T-helper 9 cell (primary cell): ENCODE measurements at regions not wholly inside any gene's neighbourhood (a gene's known extent, or its start where the extent isn't known, plus 50 kb on each side); places are given as distances from the start of the nearest gene placed in this dataset.

Experiments used
- DNase-seq: peaks from one replicate; pipeline ENCODE4 v3.0.0-alpha.2; 2020

DNA sequence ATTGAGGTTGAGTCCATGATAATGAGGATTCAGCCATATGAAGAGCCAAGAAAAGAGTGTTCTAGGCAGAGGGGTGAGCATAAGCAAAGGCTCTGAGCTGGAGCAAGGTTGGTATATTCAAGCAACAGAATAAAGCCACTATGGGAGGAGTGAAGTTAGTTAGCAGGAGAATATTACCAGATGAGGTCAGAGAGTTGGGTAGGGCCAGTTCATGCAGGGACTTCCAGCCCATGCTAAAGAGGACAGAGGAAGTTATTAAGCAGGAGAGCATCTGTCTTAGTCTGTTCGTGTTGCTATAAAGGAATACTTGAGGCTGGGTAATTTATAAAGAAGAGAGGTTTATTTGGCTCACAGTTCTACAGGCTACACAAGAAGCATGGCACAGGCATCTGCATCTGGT lies 57.1 kb upstream of the ATG10 start:
- no peak for DNase-seq

DNA sequence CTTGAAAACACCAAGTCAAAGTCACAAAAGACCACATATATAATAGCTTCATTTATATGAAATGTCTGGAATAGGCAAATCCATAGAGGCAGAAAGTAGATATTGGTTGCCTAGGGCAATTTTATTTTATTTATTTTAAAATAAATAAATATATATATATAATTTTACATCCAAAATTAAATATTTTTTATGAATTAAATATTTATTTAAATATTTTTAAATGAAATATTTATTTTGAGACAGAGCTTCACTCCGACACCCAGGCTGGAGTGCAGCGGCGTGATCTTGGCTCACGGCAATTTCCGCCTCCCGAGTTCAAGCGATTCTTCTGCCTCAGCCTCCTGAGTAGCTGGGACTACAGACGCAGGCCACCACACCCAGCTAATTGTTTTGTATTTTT lies 58.9 kb upstream of the ATG10 start:
- DNase-seq: no peak

DNA sequence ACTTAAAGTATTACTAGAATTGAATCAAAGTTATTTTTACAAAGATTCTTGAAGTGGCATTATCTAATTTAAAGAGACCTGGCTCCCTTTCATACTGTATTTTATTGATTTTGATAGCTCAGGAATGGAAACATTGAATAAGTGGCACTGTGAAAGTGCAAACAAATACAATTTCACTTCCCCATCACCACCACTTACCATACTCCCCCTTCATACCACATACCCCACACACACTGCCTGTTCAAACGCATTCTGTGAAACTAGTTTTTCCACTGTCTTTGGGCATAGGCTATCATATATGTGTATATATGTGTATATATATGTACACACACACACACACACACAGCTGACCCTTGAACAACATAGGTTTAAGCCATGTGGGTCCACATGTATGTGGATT lies 62.1 kb upstream of the ATG10 start:
- DNase-seq: no peak

DNA sequence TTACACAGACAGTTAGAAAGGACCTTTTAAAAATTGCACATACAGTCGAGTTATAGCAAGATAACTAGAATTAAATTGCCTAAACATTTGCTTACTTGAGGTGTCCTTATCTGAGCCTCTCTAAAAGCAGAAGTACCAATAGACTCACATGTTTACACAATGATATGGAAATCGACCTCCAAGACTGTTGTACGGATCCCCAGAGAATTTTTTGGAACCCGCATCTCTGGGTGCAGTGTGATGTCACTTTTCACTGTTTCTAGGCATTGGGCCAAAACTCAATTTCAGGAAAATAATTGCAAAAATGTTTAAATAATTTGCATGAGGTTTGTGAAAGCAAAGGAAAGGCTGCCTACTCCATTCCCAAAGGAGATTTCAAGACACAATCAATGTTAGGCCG lies 63.1 kb upstream of the ATG10 start:
- DNase-seq: no peak

DNA sequence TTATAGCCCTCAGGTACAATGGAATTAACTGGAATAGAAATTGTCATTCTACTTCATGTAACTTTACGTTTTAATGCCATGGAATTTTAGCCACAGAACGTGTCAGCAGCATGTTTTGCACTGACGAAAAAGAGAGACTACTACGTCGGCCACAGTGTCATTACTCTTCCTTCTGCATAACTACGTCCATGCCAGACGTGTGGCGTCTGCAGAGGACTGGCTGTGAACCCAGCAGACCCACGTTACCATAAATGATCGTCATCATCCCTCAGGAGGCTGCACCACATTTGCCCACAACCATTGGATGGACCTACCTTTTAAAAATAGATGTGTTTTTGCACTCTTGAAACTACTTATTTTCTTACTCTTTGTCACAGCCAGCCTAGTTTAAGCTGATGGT lies 63.8 kb upstream of the ATG10 start:
- DNase-seq: no peak

DNA sequence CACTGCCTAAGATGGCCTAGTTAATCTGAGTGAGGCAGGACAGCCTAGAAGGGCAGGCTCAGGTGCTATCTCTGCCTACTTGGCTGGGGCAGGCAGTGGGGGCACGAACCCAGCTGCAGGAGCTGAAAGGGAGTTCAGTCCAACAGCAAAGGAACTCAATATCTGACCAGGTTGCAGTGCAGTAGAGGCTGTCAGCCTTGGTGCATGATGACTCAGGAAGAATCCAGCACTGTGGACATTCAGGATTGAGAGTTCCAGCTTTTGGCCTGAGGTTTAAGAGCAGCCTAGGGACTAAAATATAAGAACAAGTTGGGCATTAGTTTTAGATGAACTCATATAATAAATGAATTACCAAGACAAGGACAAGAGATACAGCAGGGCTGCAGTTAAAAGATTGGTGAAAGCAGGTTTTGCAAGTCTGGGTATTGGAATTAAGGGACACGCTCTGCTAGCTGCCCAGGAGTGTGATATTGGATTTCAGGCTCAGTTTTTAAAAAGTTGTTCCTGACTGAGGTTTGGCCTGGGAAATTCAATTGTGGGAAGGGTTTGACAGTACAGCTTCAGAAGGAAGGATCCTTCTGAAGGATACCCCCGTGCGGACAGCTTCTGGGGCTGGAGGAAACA lies 64.7 kb upstream of the ATG10 start:
- DNase-seq: no peak

DNA sequence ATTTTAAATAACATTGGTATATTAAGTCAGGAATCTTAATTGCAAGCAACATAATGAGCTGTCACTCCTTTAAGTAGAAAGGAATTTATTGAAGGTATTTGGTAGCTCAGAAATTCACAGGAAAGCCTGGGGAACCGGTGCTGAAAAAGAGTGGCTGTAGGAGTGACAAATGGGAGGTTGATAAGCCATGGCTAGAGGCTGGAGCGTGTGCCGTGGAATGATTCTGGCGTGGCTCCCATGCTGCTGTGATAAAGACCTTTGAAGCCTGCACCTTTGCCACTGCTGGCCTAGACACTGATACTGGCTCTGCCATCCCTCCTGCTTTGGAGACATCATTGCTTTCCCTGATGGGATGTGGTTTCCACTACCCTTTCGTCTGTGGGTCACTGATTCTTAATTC lies 65.7 kb upstream of the ATG10 start:
- no peak for DNase-seq

DNA sequence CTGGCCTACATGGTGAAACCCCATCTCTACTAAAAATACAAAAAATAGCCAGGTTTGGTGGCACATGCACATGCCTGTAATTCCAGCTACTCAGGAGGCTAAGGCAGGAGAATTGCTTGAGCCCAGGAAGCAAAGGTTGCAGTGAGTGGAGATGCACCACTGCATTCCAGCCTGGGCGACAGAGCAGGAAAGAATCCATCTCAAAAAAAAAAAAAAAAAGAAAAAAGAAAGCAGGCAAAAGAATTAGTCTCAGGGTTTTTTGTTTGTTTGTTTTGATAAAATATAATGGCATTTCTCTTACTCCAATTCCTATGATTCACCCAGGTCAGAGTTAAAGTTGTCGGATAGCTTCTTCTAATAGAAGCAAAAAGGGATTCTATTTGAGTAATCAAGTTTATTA lies 67.0 kb upstream of the ATG10 start:
- no peak for DNase-seq

DNA sequence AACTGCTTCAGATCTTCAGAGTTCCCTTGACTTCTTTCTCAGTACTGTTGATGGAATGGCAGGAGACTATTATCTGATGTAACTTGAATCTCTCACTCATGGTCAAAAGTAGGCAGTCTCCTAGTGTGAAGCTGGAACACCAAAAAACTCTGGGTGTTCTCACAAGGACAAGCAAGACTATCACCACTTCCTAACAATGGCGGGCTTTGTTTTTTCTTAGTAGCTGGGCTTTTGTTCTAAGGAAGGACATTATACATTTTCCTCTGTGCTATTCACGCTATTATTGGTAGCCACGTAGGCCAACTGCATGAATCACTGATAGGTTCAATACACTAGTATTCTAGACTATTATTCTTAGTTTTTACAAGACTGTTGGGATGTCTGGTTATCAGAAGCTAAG lies 67.7 kb upstream of the ATG10 start:
- no peak for DNase-seq

DNA sequence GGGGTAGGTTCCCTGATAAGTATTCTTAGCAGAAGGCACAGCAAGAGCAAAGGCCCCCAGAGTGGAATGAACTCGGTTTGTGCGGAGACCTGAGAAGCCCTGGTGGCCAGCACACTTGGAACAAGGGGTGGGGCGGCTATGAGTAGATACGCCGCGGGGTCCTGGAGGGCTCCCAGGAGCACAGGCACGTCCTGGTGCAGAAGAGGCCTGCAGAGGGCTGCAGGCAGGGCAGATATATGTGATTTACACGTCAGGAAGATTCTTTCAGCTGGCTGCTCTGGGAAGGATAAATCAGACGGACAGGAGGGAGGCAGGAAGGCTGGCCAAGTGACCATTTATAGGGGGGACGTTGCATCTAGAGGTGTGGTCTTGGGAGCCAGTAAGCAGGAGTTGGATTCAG lies 70.2 kb upstream of the ATG10 start:
- no peak for DNase-seq

DNA sequence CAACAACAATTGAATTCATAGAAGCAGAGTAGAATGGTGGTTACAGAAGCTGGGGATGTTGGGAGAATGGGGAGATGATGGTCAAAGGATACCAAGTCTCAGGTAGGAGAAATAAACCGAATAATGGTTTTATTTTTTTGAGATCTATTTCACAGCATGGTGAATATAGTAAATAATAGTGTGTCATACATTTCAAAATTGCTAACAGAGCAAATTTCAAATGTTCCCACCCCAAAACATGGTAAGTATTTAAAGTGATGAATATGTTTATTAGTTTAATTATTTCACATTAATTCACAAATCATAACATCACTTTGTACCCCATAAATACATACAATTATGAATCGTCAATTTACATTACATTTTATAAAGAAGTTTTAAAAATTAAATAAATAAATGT lies 72.7 kb upstream of the ATG10 start:
- DNase-seq: no peak

DNA sequence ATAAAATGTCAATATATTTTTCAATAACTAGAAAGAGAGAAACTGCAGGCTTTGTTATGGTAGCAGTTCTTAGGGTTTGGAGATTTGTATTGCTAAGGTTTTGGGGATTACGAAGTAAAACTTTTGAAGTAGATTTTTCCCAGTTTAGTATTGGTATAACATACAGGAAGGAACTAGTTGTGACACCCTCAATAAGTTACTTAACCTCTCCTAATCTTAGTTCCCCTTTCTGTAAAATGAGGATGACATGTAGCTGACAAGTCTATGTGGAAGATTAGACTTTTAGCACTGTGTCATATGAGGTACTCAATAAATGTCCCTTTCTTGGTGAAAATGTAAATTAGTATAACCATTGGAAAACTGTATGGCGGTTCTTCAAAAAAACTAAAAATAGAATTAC lies 73.4 kb upstream of the ATG10 start:
- DNase-seq: no peak

DNA sequence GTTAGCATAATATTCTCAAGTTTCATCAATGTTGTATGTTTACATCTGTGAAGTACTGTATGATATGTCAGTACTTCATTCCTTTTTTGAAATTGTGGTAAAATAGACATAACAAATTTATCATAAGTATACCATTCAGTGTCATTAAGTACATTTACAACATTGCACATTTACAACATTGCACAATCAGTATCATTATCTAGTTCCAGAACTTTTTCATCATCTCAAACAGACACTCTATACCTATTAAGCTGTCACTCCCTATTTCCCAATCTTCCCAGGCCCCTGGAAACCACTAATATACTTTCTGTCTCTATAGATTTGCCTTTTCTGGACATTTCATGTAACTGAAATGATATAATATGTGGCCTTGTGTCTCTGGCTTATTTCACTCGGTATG lies 75.1 kb upstream of the ATG10 start:
- no peak for DNase-seq

DNA sequence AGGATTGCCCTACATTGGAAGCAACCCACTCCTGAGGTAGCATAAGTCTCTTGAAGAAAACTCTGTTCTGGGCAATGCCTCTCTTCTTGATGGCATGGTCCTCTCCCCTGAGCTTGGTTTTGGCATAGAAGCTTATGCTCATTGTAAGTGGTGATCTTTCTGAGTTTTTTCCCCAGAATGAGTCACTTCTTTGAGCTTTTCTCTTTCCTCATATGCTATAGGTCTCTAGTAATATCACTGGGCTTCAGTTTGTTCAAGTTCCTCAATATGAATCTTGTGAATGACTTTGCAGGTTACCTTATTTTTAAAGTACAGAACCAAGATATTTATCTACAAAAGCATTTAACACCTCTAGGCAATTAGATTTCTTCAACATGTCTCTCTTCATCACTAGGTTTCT lies 76.5 kb upstream of the ATG10 start:
- DNase-seq: no peak

DNA sequence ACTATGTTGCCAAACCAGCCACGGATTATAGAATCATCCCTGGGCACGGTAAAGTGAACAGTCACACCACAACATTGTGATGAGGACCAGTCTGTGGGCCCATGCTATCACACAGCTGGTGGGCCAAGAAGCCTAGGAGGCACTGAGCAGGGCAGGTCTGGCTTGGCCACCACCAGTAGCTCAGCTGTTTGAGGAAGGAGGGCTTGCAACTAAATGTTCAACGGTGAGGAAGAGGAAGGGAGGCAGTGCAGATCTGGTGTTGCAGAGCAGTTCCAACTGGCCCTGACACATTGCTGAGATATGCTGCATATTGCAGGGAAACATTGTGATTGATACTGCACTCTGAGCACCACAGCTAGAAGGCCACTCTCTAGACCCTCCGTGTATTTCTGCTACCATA lies 77.9 kb upstream of the ATG10 start:
- DNase-seq: no peak

DNA sequence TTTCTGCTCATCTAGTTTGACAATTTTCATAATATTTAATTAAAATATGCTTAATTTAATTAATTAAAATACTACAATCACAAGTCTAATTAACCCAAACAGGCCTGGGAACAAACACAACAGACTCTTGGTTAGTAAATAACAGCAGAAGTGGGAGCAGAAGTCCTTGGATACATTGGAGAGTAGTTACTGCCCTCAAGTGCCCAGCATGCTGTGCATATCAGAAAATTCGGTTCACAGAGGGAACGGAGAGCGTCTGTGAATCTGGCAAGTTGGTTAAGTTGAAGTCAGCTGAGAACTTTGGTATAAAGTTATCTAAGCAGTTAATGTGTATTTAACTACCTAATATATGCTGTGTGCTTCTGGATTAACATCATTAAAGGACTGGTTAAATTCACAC lies 87.0 kb upstream of the ATG10 start:
- DNase-seq: no peak

DNA sequence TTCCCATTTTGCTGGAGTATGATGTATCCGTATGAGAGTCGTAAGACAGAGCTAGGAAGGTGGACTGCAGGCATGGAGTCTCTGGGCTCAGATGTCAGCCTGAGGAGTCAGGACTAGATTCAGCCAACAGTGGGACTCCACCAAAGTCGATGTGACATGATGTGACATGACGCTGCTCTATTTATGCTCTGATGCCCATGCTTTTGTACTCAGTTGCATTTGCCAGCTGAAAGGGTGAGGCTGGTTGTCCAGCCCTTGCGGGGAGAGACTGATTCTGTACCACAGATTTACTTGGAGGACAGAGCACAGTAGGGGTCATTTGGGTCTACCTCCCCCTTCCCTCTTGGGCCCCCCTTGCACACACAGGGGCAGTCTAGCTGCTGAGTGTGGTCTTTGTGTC lies 88.5 kb upstream of the ATG10 start:
- DNase-seq: no peak

DNA sequence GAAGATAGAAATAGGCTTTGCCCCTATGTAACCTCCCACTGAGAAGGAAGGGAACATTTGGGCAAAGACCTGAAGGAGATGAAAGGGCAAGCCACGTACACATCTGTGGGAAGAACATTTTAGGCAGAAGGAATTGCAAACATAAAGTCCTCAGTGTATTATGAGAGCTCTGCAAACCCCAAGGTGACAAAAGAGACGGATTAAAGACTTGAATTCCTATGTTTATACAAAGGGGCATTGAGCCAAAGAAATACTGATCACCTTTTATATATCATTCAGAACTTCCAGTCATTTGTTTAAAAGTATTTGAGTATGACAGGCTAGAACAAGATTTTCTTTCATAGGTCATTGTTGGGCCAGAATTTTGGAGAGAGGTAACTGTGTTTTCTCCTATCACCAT lies 90.2 kb upstream of the ATG10 start:
- no peak for DNase-seq

DNA sequence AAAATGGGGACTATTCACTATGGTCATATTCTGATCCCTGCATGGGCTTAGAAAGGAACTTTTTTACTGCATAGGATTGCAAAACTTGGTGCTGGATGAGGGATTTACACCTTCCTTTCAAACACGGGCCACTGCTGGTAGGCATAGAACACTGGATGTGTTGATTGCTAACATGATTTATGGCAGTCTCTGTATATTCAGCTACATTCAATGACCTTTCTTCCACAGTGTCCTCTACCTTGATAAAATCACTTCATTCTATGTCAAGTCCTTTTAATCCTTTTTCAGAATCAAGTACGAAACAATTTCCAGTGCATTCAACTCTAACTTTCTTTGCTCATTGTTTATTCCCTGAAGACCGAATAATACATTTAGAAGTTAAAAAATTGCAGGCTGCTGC lies 91.9 kb upstream of the ATG10 start:
- no peak for DNase-seq

DNA sequence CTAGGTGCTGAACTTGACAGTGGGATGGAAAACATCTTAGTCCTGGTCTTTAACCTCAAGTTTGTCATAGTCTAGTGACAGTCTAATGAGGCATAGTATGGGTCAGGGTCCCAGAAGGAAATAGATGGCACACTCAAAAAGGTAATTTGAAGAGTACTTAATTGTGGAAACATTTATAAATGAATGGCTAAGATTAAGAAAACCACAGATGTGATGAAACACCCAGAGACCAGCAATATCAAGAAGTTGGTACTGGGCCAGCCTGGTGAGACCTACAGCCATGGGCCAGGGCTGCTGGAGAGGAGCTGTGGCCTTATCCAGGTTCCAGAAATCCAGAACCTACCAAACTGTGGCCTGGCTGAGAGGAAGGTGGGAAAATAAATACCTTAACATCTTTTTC lies 93.5 kb upstream of the ATG10 start:
- no peak for DNase-seq

DNA sequence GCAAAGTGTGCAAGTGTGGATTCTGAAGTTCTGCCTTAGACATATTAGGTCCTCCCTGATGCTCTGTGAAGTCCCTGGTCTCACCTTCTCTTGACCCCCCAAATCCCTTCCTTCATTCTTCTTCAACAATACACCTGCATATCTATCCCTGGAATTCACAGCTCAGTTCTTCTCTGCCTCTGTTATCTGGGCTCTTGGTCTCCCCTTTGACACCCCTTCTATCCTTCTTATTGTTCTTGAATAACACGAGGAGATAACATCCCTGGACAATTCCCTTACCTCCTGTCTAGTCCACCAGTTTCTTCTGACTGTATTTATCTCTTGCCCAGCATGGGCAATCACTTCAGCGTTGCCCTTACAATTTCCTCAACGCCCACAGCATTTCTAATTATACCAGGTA lies 104.8 kb upstream of the ATG10 start:
- DNase-seq: no peak

DNA sequence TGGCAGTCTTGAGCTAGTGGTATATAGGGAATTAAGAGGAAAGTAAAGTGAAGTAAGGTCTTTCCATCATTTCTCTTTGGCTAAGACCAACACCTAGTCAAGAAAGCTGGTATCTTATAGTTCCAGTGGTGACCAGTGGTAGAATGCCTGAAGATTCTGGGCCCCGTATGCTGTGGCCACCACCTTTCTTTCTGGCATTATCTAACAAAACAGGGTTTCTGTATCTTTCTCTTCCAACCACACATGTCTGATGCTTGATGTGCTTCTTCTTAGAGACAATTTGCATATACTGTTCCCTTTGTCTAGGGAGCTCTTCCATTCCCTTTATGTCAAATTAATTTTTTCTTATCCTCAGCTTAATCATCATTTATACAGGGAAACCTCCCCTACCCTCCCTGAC lies 109.9 kb upstream of the SSBP2 start:
- DNase-seq: no peak

DNA sequence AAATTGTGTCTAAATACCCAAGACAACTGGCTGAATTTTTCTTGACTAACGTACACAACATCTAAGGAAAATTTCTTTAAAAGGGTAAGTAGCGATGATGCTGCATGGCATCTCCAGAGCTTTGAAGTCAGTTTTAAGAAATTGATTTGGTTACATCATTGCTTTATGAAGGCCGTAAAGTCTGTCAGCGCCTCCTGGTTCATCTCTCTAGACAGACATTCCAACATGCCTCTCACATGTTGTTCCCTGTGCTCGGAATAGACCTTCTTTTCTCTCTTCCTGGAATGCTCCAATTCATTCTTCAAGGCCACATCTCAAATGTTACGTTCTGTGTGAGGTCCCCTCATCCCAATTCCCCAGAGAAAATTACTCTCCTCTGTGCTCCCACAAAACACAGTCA lies 108.7 kb upstream of the SSBP2 start:
- DNase-seq: no peak

DNA sequence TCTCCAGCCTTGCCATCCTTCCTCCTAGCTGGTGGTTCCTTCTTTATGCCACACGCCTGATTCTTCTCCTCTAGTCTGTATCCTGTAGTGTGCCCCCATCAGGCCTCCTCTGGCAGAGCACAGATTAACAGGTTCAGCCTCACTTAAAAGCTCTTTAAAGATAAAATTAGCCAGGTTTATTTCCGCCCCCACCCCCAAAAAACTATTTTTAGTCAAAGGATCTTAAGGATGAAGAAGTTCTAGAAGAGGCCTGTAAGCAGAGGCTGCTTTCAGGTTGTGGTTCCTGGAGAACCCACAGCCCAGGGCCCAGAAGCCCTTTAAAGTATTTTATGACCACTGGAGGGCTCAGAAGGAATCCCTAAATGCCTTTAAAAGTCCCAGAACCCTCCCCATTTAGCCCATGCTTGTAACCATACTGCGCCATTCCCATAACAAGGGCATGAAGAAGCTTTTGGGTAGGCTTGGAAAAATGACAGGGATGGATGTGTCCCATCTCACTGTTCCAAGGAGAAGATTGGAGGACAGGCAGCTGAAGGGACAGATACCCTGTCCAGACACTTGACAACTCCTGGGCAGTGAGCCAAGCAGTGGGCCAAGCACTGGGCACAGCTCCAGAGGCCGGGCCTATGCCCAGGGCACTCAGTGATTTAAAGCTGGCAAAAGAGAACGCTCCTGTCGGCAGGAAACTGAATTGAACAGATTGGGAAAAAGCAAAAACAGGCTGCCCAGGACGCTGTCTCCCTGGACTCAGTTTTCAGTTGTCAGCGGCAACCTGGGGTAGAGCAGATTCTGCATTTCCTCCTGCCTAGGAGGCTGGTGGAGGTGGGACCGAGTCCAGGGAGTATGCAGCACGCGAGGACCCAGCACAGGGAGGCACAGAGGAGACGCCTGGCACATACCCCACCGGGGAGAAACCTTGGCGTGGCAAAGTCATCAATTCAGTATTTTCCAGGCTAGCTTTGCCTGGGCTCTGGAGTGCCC lies 106.3 kb upstream of the SSBP2 start:
- no peak for DNase-seq

DNA sequence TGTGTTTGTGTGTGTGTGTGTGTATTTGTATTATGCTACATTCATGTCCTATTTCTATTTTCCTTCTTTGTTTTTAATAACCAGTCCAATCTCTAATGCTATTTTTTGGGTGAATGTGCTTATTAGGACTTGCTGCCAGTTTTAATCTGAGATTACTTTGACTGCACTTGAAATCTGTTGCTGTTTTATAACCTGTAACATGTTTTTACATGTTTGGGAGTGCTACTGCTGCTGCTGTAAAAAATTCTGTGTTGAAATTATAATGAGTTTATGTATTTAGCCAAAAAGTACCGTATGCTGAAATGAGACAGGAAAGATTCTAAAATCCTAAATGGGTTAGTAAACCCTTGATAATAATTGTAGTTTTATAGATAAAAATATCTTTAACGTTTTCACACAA lies 104.7 kb upstream of the SSBP2 start:
- DNase-seq: no peak
